ENCODE measurements at regions not wholly inside any gene's neighbourhood (a gene's known extent, or its start where the extent isn't known, plus 50 kb on each side); places are given as distances from the start of the nearest gene placed in this dataset.

DNA sequence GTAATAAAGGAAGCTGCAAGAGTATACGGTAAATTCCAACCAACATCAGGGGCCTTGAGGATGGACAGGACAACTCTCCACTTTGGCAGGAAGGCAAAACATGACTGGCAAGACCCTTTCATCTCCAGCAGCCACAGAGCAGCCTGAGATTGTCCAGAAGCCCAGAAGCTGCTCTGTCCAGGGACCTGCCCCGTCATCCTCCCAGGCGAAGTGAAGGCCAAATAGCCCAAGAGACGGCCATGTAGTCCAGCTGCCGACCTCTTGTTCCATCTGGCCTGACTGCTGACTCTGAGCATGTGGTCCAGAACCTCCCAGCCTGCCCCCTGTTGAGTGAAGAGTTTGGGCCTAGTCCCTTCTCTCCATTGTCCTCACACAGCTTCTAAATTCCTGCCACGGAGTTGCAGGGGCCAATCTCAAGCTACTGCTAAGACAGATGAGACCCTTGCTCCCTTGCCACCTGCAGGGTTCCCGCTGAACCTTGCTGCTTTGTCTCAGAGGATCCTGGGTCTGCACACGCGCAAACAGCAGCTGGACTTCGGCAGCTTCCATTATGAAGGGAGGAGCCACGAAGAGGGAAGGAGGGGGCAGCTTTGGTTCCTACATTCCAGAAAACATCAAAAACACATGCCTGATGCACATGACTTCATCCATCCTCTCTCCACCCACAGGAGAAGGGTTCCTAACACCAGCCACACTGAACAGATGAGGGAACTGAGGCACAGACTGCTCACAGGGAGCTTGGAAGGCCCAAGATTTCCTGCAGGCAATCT, 196.9 kb downstream of the KATNAL1 start:
- Mint-ChIP-seq H3K36me3 (ENCODE audit: low read depth, unreplicated experiment) (no peaks in the 10 kb centered on the region), H3K27ac (ENCODE audit: unreplicated experiment) (peak overlapping the region; percentile 36), H3K9me3 (ENCODE audit: unreplicated experiment) (no peaks in the 10 kb centered on the region), H3K27me3 (ENCODE audit: low read depth, unreplicated experiment) (no peaks in the 10 kb centered on the region), H3K4me1 (ENCODE audit: low read depth, unreplicated experiment) (peaks cover 25% of the 10 kb centered on the region), H3K4me3 (ENCODE audit: unreplicated experiment) (no peak overlapping the region)
- H3K4me3 ChIP-seq (ENCODE audit: insufficient read depth, low read depth, low read length) = no peak overlapping the region
- no peak overlapping the region for H3K27ac ChIP-seq (ENCODE audit: low read depth, low read length)
- H3K9me3 ChIP-seq (ENCODE audit: insufficient read depth, low read depth, low read length) = no peaks in the 10 kb centered on the region
- no peak overlapping the region for H3K4me2 ChIP-seq (ENCODE audit: low read length)
- no peak for TF ChIP-seq CTCF (IDR thresholded peaks at IDR 0.05; ENCODE audit: insufficient read depth, low read depth, low read length)
- no peak for TF ChIP-seq EZH2 (IDR thresholded peaks at IDR 0.05; ENCODE audit: insufficient read depth, low read length)
- H3K36me3 ChIP-seq (ENCODE audit: insufficient read depth, low read length) = no peaks in the 10 kb centered on the region
- no peak overlapping the region for H3K9ac ChIP-seq (ENCODE audit: low read length)
- no peaks in the 10 kb centered on the region for H3K27me3 ChIP-seq (ENCODE audit: insufficient read depth, low read length)
- H3K4me1 ChIP-seq (ENCODE audit: insufficient read depth, low read length) = peaks cover 13% of the 10 kb centered on the region
- H2AFZ ChIP-seq (ENCODE audit: low read depth, low read length) = no peak overlapping the region
- FAIRE-seq = no peak
- DNase-seq (ENCODE audit: low read depth) = no peak
- H4K20me1 ChIP-seq (ENCODE audit: insufficient read depth, low read length) = no peaks in the 10 kb centered on the region
- H3K79me2 ChIP-seq (ENCODE audit: insufficient read depth, low read length) = no peaks in the 10 kb centered on the region

GRCh38 chr13:30109471-30110135, 197.7 kb downstream of the KATNAL1 start:
- no peaks in the 10 kb centered on the region for H3K9me3 Mint-ChIP-seq (ENCODE audit: unreplicated experiment)
- no peak overlapping the region for H3K9ac ChIP-seq (ENCODE audit: low read length)
- DNase-seq (ENCODE audit: low read depth) (no peak), FAIRE-seq (no peak)
- no peak overlapping the region for H3K4me2 ChIP-seq (ENCODE audit: low read length)
- no peak for TF ChIP-seq CTCF (IDR thresholded peaks at IDR 0.05; ENCODE audit: insufficient read depth, low read depth, low read length)
- TF ChIP-seq EZH2 (IDR thresholded peaks at IDR 0.05; ENCODE audit: insufficient read depth, low read length) = no peak
- H3K4me1 Mint-ChIP-seq (ENCODE audit: low read depth, unreplicated experiment) = peaks cover 25% of the 10 kb centered on the region
- H3K36me3 ChIP-seq (ENCODE audit: insufficient read depth, low read length) = no peaks in the 10 kb centered on the region
- H3K9me3 ChIP-seq (ENCODE audit: insufficient read depth, low read depth, low read length) = no peaks in the 10 kb centered on the region
- no peaks in the 10 kb centered on the region for H4K20me1 ChIP-seq (ENCODE audit: insufficient read depth, low read length)
- no peak overlapping the region for H2AFZ ChIP-seq (ENCODE audit: low read depth, low read length)
- H3K4me1 ChIP-seq (ENCODE audit: insufficient read depth, low read length) = peaks cover 9% of the 10 kb centered on the region
- H3K27me3 Mint-ChIP-seq (ENCODE audit: low read depth, unreplicated experiment) = no peaks in the 10 kb centered on the region
- no peaks in the 10 kb centered on the region for H3K27me3 ChIP-seq (ENCODE audit: insufficient read depth, low read length)
- H3K27ac Mint-ChIP-seq (ENCODE audit: unreplicated experiment) = no peak overlapping the region
- no peak overlapping the region for H3K27ac ChIP-seq (ENCODE audit: low read depth, low read length)
- no peaks in the 10 kb centered on the region for H3K36me3 Mint-ChIP-seq (ENCODE audit: low read depth, unreplicated experiment)
- H3K79me2 ChIP-seq (ENCODE audit: insufficient read depth, low read length) = no peaks in the 10 kb centered on the region
- H3K4me3 Mint-ChIP-seq (ENCODE audit: unreplicated experiment) = no peak overlapping the region
- no peak overlapping the region for H3K4me3 ChIP-seq (ENCODE audit: insufficient read depth, low read depth, low read length)

- H3K9me3 Mint-ChIP-seq (ENCODE audit: unreplicated experiment) = no peaks in the 10 kb centered on the region
- Histone ChIP-seq H3K9ac (ENCODE audit: low read length) (no peak overlapping the region), H4K20me1 (ENCODE audit: insufficient read depth, low read length) (no peaks in the 10 kb centered on the region), H3K79me2 (ENCODE audit: insufficient read depth, low read length) (no peaks in the 10 kb centered on the region), H3K9me3 (ENCODE audit: insufficient read depth, low read depth, low read length) (no peaks in the 10 kb centered on the region), H3K4me3 (ENCODE audit: insufficient read depth, low read depth, low read length) (no peak overlapping the region), H3K27me3 (ENCODE audit: insufficient read depth, low read length) (no peaks in the 10 kb centered on the region), H3K4me2 (ENCODE audit: low read length) (no peak overlapping the region), H3K36me3 (ENCODE audit: insufficient read depth, low read length) (no peaks in the 10 kb centered on the region), H2AFZ (ENCODE audit: low read depth, low read length) (no peak overlapping the region), H3K27ac (ENCODE audit: low read depth, low read length) (no peak overlapping the region), H3K4me1 (ENCODE audit: insufficient read depth, low read length) (peaks cover 6% of the 10 kb centered on the region)
- no peak for TF ChIP-seq EZH2 (IDR thresholded peaks at IDR 0.05; ENCODE audit: insufficient read depth, low read length)
- no peak for TF ChIP-seq CTCF (IDR thresholded peaks at IDR 0.05; ENCODE audit: insufficient read depth, low read depth, low read length)
- peaks cover 20% of the 10 kb centered on the region for H3K4me1 Mint-ChIP-seq (ENCODE audit: low read depth, unreplicated experiment)
- FAIRE-seq = no peak
- peak overlapping the region; percentile 4 for H3K4me3 Mint-ChIP-seq (ENCODE audit: unreplicated experiment)
- no peak for DNase-seq (ENCODE audit: low read depth)
- no peaks in the 10 kb centered on the region for H3K36me3 Mint-ChIP-seq (ENCODE audit: low read depth, unreplicated experiment)
- H3K27ac Mint-ChIP-seq (ENCODE audit: unreplicated experiment) = no peak overlapping the region
- H3K27me3 Mint-ChIP-seq (ENCODE audit: low read depth, unreplicated experiment) = no peaks in the 10 kb centered on the region
Observed at GRCh38 chr13:30108913-30109237, 198.5 kb downstream of the KATNAL1 start.

Measured in astrocyte (in vitro differentiated cells and primary cell).